ENCODE measurements at regions not wholly inside any gene's neighbourhood (a gene's known extent, or its start where the extent isn't known, plus 50 kb on each side); places are given as distances from the start of the nearest gene placed in this dataset.

DNA sequence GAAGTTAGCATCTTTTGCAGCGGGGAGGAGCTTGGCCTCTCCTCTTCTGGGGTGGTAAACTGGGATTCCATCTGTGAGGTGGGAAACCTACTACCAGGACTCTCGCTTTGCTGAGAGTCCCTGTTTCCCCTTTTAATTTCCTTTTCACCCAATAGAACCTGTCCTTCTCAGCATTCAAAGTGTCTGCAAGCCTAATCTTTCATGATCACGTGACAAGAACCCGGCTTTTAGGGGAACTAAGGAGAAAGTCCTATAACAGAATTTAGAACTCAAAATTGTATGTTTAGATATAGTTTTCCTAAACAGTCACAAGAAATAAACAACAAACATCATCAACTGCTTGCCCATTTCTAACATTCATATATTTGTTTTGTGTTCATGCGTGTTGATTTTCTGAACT is 103.6 kb upstream of the CDH19 start:
- TF ChIP-seq, protein P1, sequence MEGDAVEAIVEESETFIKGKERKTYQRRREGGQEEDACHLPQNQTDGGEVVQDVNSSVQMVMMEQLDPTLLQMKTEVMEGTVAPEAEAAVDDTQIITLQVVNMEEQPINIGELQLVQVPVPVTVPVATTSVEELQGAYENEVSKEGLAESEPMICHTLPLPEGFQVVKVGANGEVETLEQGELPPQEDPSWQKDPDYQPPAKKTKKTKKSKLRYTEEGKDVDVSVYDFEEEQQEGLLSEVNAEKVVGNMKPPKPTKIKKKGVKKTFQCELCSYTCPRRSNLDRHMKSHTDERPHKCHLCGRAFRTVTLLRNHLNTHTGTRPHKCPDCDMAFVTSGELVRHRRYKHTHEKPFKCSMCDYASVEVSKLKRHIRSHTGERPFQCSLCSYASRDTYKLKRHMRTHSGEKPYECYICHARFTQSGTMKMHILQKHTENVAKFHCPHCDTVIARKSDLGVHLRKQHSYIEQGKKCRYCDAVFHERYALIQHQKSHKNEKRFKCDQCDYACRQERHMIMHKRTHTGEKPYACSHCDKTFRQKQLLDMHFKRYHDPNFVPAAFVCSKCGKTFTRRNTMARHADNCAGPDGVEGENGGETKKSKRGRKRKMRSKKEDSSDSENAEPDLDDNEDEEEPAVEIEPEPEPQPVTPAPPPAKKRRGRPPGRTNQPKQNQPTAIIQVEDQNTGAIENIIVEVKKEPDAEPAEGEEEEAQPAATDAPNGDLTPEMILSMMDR (IDR thresholded peaks at IDR 0.05; ENCODE audit: insufficient read depth, low read length, poor library complexity, severe bottlenecking): no peak
- no peak for TF ChIP-seq EZH2phosphoT487 (conservative IDR thresholded peaks at IDR 0.05; ENCODE audit: low read length)

Measured in SU-DHL-6 (cell line).